ENCODE measurements at regions not wholly inside any gene's neighbourhood (a gene's known extent, or its start where the extent isn't known, plus 50 kb on each side); places are given as distances from the start of the nearest gene placed in this dataset.
"Not testable (repeated sequence)": the region's sequence is repeated elsewhere in the genome, so short reads cannot be mapped to it uniquely, and the experiment has no call there.

DNA sequence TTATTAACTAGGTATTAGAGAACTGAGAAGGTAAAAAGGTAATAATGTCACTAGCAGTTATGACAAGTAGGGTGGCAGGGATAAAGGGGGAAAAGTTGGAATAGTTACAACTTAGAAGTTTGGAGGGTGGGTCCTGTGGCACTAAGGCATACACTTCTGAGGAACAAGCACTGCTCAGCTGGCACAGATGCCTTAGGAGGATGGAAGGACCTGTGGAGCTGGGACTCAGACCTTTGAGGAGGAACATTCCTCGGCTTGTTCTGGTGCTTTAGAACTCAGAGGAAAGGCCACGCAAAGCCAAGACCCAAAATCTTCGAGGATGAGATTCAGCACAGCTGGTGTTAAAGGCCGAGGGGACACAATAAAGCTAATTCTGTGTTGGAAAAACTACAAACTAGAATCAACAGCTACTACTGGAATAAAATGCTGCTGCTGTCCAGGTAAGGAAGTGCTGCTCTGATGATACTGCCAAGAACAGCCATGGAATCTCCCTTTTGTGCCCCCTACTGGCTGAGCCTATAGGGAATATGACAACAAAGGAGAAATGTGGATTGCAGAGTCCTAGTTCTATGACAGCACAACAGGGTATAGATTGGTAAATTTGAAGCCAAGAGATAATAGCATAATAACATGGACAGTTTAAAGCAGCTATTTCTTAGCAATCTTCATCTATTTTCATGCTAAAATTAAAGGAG lies 126.7 kb downstream of the SLC25A46 start:
- Histone ChIP-seq H3K36me3 (ENCODE audit: control insufficient read depth in 2 of 3, insufficient read depth in 3 of 3, low read length in 3 of 3) (no peaks in the 10 kb centered on the region), H3K4me3 (ENCODE audit: low read length) (no peak overlapping the region), H3K9me3 (ENCODE audit: control insufficient read depth in 2 of 3, low read length in 3 of 3) (no peaks in the 10 kb centered on the region), H3K4me1 (ENCODE audit: control insufficient read depth in 2 of 2, insufficient read depth in 2 of 2, low read length in 2 of 2) (no peaks in the 10 kb centered on the region), H3K27me3 (ENCODE audit: control insufficient read depth in 2 of 2, insufficient read depth in 2 of 2, low read length in 2 of 2) (no peaks in the 10 kb centered on the region), H3K27ac (ENCODE audit: low read depth, low read length) (no peak overlapping the region)
- H3K4me1 Mint-ChIP-seq: no peaks in the 10 kb centered on the region
- POLR2A ChIA-PET: no interaction called here
- ATAC-seq: no peak
- CTCF ChIA-PET: no interaction called here
- no peaks in the 10 kb centered on the region for H3K36me3 Mint-ChIP-seq
- peaks cover 0 to 23% (median 6%) of the 10 kb centered on the region in 5 donors for H3K27me3 Mint-ChIP-seq
- no peak overlapping the region for H3K4me3 Mint-ChIP-seq
- intact Hi-C loops (cut with micrococcal nuclease): loop anchor here in 1 of 2 donors (1.0 kb wide), 1 partner anchor 108 kb away; no protein-coding TSS in a partner anchor
- no peak overlapping the region for H3K27ac Mint-ChIP-seq
- peaks cover 0 to 6% (median 0%) of the 10 kb centered on the region in 11 donors for H3K9me3 Mint-ChIP-seq
- DNase-seq: no peak

GRCh38 chr5:110869927-110870326 lies 131.1 kb downstream of the SLC25A46 start:
- Histone ChIP-seq H3K4me1 (ENCODE audit: control insufficient read depth in 2 of 2, insufficient read depth in 2 of 2, low read length in 2 of 2) (no peaks in the 10 kb centered on the region), H3K27ac (ENCODE audit: low read depth, low read length) (no peak overlapping the region), H3K4me3 (ENCODE audit: low read length) (no peak overlapping the region), H3K27me3 (ENCODE audit: control insufficient read depth in 2 of 2, insufficient read depth in 2 of 2, low read length in 2 of 2) (no peaks in the 10 kb centered on the region), H3K36me3 (ENCODE audit: control insufficient read depth in 2 of 3, insufficient read depth in 3 of 3, low read length in 3 of 3) (no peaks in the 10 kb centered on the region), H3K9me3 (ENCODE audit: control insufficient read depth in 2 of 3, low read length in 3 of 3) (no peaks in the 10 kb centered on the region)
- Mint-ChIP-seq H3K27me3 (peaks cover 0 to 21% (median 4%) of the 10 kb centered on the region in 5 donors), H3K4me1 (no peaks in the 10 kb centered on the region), H3K36me3 (no peaks in the 10 kb centered on the region), H3K9me3 (peaks cover 0 to 4% (median 0%) of the 10 kb centered on the region in 11 donors), H3K4me3 (no peak overlapping the region), H3K27ac (no peak overlapping the region)
- CTCF ChIA-PET: no interaction called here
- POLR2A ChIA-PET: no interaction called here
- ATAC-seq (no peak), DNase-seq (no peak)
- intact Hi-C loops (cut with micrococcal nuclease): no loop called here

GRCh38 chr5:110872200-110872599 lies 133.4 kb downstream of the SLC25A46 start:
- Mint-ChIP-seq H3K27ac (no peak overlapping the region), H3K36me3 (no peaks in the 10 kb centered on the region), H3K4me3 (no peak overlapping the region), H3K27me3 (peaks cover 0 to 10% (median 3%) of the 10 kb centered on the region in 5 donors), H3K9me3 (peaks cover 0 to 4% (median 0%) of the 10 kb centered on the region in 11 donors), H3K4me1 (no peaks in the 10 kb centered on the region)
- H3K27me3 ChIP-seq (ENCODE audit: control insufficient read depth in 2 of 2, insufficient read depth in 2 of 2, low read length in 2 of 2): no peaks in the 10 kb centered on the region
- CTCF ChIA-PET: no interaction called here
- no peak overlapping the region for H3K27ac ChIP-seq (ENCODE audit: low read depth, low read length)
- no peaks in the 10 kb centered on the region for H3K9me3 ChIP-seq (ENCODE audit: control insufficient read depth in 2 of 3, low read length in 3 of 3)
- no peak overlapping the region for H3K4me3 ChIP-seq (ENCODE audit: low read length)
- ATAC-seq (no peak), DNase-seq (no peak)
- intact Hi-C loops (cut with micrococcal nuclease): no loop called here
- POLR2A ChIA-PET: no interaction called here
- H3K36me3 ChIP-seq (ENCODE audit: control insufficient read depth in 2 of 3, insufficient read depth in 3 of 3, low read length in 3 of 3): no peaks in the 10 kb centered on the region
- H3K4me1 ChIP-seq (ENCODE audit: control insufficient read depth in 2 of 2, insufficient read depth in 2 of 2, low read length in 2 of 2): no peaks in the 10 kb centered on the region

DNA sequence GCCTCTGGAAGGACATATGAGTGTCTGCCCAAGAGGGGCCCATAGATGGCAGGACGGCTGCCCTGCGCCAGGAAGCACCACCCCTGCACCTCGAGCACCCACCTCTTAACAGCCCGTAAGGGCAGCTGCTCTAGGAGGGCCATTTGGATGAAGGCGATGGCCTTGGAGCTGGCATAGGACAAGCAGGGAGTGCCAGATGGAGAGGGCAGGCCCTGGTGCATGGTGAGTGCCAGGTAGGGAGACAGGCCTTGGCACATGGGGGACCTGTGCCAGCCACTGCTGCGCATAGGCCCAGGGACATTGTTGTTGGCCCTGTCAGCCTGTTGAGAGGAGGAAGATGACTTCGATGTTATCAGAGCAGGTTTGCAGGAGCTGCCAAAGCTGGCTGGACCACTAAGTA lies 134.2 kb downstream of the SLC25A46 start:
- Histone ChIP-seq H3K27me3 (ENCODE audit: control insufficient read depth in 2 of 2, insufficient read depth in 2 of 2, low read length in 2 of 2) (no peaks in the 10 kb centered on the region), H3K4me3 (ENCODE audit: low read length) (no peak overlapping the region), H3K4me1 (ENCODE audit: control insufficient read depth in 2 of 2, insufficient read depth in 2 of 2, low read length in 2 of 2) (no peaks in the 10 kb centered on the region), H3K27ac (ENCODE audit: low read depth, low read length) (no peak overlapping the region), H3K9me3 (ENCODE audit: control insufficient read depth in 2 of 3, low read length in 3 of 3) (no peaks in the 10 kb centered on the region), H3K36me3 (ENCODE audit: control insufficient read depth in 2 of 3, insufficient read depth in 3 of 3, low read length in 3 of 3) (no peaks in the 10 kb centered on the region)
- no peak for ATAC-seq
- Mint-ChIP-seq H3K9me3 (peaks cover 0 to 4% (median 0%) of the 10 kb centered on the region in 11 donors), H3K4me3 (no peak overlapping the region), H3K27me3 (peaks cover 0 to 10% (median 3%) of the 10 kb centered on the region in 5 donors), H3K36me3 (no peaks in the 10 kb centered on the region), H3K27ac (no peak overlapping the region), H3K4me1 (no peaks in the 10 kb centered on the region)
- intact Hi-C loops (cut with micrococcal nuclease): no loop called here
- ChIA-PET POLR2A (no interaction called here), CTCF (interaction anchor here (1.8 kb wide), 1 partner anchor 9 kb away, joined by 4 read pairs; no protein-coding TSS in a partner anchor)
- no peak for DNase-seq

- Histone ChIP-seq H3K4me3 (ENCODE audit: low read length) (no peak overlapping the region), H3K4me1 (ENCODE audit: control insufficient read depth in 2 of 2, insufficient read depth in 2 of 2, low read length in 2 of 2) (no peaks in the 10 kb centered on the region), H3K36me3 (ENCODE audit: control insufficient read depth in 2 of 3, insufficient read depth in 3 of 3, low read length in 3 of 3) (no peaks in the 10 kb centered on the region), H3K27ac (ENCODE audit: low read depth, low read length) (no peak overlapping the region), H3K27me3 (ENCODE audit: control insufficient read depth in 2 of 2, insufficient read depth in 2 of 2, low read length in 2 of 2) (no peaks in the 10 kb centered on the region), H3K9me3 (ENCODE audit: control insufficient read depth in 2 of 3, low read length in 3 of 3) (no peaks in the 10 kb centered on the region)
- no peaks in the 10 kb centered on the region for H3K36me3 Mint-ChIP-seq
- peaks cover 0 to 6% (median 0%) of the 10 kb centered on the region in 11 donors for H3K9me3 Mint-ChIP-seq
- intact Hi-C loops (cut with micrococcal nuclease): no loop called here
- DNase-seq (no peak), ATAC-seq (no peak)
- no peaks in the 10 kb centered on the region for H3K4me1 Mint-ChIP-seq
- no peak overlapping the region for H3K27ac Mint-ChIP-seq
- no peak overlapping the region for H3K4me3 Mint-ChIP-seq
- H3K27me3 Mint-ChIP-seq: peaks cover 0 to 10% (median 0%) of the 10 kb centered on the region in 5 donors
- POLR2A ChIA-PET: no interaction called here
- CTCF ChIA-PET: interaction anchor here (1.8 kb wide), 1 partner anchor 10 kb away, joined by 4 read pairs; no protein-coding TSS in a partner anchor
These were observed 135.1 kb downstream of the SLC25A46 start for GRCh38 chr5:110873773-110874437.

GRCh38 chr5:110875115-110875514 lies 136.3 kb downstream of the SLC25A46 start:
- DNase-seq; H3K27me3 ChIP-seq (ENCODE audit: control insufficient read depth in 2 of 2, insufficient read depth in 2 of 2, low read length in 2 of 2); H3K36me3 Mint-ChIP-seq; H3K36me3 ChIP-seq (ENCODE audit: control insufficient read depth in 2 of 3, insufficient read depth in 3 of 3, low read length in 3 of 3); H3K4me1 ChIP-seq (ENCODE audit: control insufficient read depth in 2 of 2, insufficient read depth in 2 of 2, low read length in 2 of 2); H3K27ac Mint-ChIP-seq; H3K27me3 Mint-ChIP-seq; H3K4me1 Mint-ChIP-seq; H3K27ac ChIP-seq (ENCODE audit: low read depth, low read length); POLR2A ChIA-PET; H3K4me3 Mint-ChIP-seq; H3K9me3 Mint-ChIP-seq; H3K9me3 ChIP-seq (ENCODE audit: control insufficient read depth in 2 of 3, low read length in 3 of 3); intact Hi-C loops (cut with micrococcal nuclease); ATAC-seq; H3K4me3 ChIP-seq (ENCODE audit: low read length); CTCF ChIA-PET: not testable (repeated sequence)

- no peak overlapping the region for H3K4me3 Mint-ChIP-seq
- ChIA-PET POLR2A (no interaction called here), CTCF (no interaction called here)
- Histone ChIP-seq H3K36me3 (ENCODE audit: control insufficient read depth in 2 of 3, insufficient read depth in 3 of 3, low read length in 3 of 3) (no peaks in the 10 kb centered on the region), H3K4me3 (ENCODE audit: low read length) (no peak overlapping the region), H3K27ac (ENCODE audit: low read depth, low read length) (no peak overlapping the region), H3K27me3 (ENCODE audit: control insufficient read depth in 2 of 2, insufficient read depth in 2 of 2, low read length in 2 of 2) (no peaks in the 10 kb centered on the region), H3K9me3 (ENCODE audit: control insufficient read depth in 2 of 3, low read length in 3 of 3) (no peaks in the 10 kb centered on the region), H3K4me1 (ENCODE audit: control insufficient read depth in 2 of 2, insufficient read depth in 2 of 2, low read length in 2 of 2) (no peaks in the 10 kb centered on the region)
- peaks cover 0 to 6% (median 0%) of the 10 kb centered on the region in 11 donors for H3K9me3 Mint-ChIP-seq
- peaks cover 0 to 4% (median 0%) of the 10 kb centered on the region in 5 donors for H3K27me3 Mint-ChIP-seq
- DNase-seq (no peak), ATAC-seq (no peak)
- intact Hi-C loops (cut with micrococcal nuclease): no loop called here
- H3K4me1 Mint-ChIP-seq: no peaks in the 10 kb centered on the region
- H3K27ac Mint-ChIP-seq: no peak overlapping the region
- no peaks in the 10 kb centered on the region for H3K36me3 Mint-ChIP-seq
These were observed 139.3 kb downstream of the SLC25A46 start for GRCh38 chr5:110878115-110878514.

Measured in naive thymus-derived CD4-positive, alpha-beta T cell (primary cell).